ENCODE measurements at regions not wholly inside any gene's neighbourhood (a gene's known extent, or its start where the extent isn't known, plus 50 kb on each side); places are given as distances from the start of the nearest gene placed in this dataset.
A peak's percentile ranks its signal among the peaks of the same experiment; 100 is the strongest.
"Not testable (repeated sequence)": the region's sequence is repeated elsewhere in the genome, so short reads cannot be mapped to it uniquely, and the experiment has no call there.

DNA sequence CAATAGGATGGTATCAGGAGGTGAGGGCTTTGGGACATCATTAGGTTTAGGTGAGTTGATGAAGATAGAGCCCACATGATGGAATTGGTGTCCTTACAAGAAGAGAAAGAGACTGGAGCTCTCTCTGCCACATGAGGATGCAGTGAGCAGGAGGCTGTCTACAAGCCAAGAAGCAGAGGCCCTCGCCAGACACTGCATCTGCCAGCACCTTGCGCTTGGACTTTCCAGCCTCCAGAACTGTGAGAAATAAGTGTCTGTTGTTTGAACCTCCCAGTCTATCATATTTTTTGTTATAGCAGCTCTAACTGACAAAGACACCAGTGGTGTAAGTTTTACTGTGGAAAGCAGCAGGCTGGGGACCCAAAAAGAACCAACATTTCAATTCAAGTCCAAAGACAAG is 571.1 kb upstream of the ID2 start:
- DNase-seq = no peak

DNA sequence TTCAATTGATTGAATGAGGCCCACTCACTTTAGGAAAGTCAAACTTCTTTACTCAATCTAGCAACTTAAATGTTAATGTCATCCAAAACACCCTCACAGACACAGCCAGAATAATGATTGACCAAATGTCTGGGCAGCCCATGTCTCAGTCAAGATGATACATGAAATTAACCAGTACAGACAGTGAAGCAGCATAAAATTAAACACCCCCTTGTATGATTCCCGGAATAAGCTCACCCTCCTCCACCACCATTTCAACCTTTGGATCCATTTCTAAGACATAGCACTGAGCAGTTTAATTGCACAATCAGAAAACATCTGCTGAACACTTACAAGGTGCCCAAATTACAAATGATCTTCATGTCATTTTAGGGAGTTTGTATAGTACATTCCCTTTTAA is 570.7 kb upstream of the ID2 start:
- no peak for DNase-seq

DNA sequence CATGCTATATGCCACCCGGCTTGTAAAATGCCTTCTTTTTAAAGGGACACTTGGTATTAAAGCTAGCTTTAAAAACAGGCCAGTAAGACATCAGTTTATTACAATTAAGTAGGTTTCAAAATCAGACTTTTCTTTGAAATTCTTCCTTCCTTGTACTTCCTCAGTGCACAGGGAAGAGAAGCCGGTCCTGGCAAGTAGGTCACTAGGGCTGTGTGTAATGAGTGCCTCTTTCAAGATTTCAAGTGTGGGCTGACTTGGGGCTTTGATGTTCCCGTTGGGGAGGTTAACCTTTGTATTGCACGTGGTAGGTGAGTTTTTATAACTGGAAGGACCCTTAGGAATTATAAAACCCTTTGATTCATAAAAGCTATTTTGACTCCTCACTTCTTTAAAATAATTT is 566.4 kb upstream of the ID2 start:
- no peak for DNase-seq

DNA sequence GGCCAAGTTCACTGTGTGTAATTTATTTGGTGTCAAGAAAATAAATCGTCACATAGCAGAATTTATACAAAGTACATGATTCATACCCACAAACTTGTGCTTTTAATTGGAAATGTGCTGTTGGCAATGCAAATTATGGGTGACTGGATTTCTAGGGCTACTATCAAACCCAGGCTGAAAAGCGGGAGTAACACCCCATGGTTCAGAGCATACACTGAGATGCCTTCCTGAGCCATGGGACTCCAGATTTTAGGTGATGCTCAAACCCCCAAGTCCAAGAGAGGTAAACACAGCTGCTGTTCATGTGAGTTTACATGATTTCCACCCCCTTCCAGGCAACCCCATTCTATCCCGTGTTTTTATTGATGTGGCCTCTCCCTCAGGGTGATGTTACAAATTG is 565.9 kb upstream of the ID2 start:
- no peak for DNase-seq

DNA sequence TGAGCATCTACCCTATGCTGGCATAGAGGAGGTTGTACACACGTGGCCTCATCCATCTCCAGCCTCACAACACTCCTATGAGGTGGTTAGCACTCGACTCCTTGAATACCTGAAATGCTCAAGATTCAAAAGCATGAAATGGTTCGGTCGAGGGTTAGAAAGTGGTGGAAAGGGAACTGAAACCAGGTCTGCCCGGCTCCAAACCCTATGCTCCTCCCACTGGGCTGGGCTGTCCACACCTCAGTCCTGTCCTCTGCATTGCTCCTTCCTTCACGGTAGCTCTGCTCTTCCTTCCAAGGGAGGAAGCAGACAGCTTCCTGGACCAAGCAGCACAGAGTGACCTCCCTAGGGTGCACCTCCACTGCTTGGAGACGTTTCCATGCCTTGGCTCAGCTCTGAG is 565.2 kb upstream of the ID2 start:
- peak; percentile 89 for DNase-seq

DNA sequence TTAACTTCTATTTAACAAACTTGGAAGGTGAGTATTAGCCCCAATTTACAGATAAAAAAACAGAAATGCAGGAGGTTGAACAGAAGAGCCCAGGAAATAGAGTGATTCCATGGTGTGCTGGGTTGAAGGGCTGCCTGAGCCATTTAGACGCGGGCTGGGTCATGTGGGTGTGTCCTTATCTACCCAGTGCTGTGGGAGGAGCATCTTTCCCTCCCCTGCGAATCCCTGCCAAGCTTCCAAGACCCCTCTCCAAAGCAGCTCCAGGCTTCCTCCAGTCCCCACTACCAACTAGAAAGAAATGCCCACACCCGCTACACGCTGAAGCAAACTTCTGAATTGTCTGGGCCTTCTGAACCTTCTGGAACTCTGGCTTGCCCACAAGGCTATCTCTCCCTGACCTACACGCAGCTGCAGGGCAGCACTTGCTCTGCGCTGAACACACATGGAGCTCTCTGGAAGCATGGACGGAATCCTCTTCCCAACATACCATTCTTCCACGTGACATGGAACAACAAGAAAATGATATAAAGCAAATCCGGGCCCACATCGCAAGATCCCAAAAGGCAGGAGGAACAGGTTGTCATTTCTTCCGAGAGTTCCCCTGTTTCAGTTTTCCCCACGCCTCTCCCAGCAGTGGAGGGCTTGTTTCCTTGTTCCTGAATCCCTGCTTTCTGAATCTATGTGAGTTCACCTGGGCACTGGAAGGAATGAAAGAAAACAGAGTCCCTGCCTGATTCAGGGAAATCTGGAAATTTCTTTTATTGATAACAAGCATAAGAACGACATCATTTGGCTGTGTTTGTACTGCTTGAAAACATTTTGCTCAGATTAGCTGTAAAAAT is 562.7 kb upstream of the ID2 start:
- no peak for DNase-seq

DNA sequence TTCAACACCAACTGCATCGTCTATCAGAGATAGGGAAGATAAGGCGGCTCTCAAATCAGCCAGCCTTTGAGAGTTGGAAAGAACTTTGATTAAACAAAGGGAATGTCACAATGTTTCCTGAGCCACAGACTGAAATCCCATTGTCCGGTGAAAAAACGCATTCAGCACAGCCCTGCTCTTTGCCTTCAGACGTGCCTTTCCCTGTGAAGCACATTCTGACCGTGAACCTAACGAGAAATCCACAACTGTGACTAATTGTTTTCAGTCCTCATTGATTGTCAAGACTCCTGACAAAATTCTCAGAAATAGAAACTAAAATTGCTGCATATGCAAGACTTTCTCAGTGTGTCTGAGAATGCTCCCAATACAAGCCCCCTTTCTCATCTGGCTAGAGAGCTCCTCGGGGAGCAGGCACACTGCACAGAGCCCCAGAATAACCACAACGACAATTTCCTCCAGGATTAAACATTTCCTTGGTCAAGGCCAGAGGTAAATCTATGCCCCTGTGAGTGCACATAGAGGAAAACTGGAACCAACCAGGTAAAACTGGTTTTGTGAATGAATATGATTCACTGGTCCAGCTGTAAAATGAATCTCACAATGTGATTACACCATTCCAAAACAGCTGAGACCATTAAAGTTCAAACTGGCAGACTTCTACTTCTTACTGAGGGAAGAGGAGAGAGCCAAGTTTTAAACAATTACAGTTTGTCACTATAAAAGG is 561.9 kb upstream of the ID2 start:
- DNase-seq = peak; percentile 24

DNA sequence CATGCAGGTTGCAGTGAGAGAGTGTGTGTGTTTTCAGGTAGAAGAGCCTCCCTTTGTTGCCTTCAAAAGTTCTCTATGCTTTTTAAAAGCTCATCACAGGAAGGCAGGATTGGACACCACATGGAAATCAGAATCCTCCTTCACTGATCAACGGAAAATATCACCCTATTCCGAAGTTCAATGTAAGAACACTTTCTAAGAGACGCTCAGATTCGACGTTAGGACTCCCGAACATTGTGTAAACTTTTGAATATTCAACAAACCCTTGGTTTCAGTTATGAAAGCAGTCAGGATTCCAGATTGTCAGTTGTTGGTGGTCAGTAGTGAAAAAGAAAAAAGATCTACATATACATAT is 561.4 kb upstream of the ID2 start:
- DNase-seq = no peak

DNA sequence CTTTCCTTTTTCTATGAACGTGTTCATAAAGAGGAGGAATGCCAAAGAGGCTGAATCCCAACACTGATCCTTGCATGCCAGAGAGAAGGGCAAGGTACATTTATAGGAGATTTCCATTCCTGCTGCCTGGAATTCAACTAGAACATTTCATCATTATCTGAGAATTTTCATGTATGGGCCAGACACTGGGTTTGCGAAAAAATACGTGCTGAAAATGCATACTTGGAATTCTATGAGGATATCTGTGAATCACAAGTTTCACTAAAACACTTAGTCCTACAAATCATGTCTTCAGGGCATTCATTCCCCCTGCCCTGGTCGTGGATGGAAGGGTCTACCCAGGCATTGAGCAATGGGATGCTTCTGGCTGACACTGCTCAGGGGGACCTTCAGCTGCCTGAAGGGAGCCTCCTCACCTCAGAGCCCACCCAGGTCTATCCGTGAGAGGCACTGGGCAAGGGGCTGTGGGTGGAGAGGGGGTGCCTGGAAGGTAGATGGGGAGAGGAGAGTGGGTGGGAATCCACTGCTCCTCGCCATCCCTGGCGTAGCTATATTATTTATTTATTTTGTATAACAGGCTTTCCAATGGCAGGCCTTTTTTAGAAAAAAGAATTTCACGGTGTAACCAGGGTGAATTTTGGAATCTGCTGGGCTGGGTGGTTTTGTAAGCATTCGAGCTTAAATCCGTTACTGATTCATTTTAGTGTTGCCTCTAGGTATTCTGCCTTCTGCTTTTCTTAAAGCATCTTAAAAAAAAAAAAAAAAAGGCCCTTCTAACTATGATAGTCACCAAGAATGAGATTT is 560.6 kb upstream of the ID2 start:
- no peak for DNase-seq

DNA sequence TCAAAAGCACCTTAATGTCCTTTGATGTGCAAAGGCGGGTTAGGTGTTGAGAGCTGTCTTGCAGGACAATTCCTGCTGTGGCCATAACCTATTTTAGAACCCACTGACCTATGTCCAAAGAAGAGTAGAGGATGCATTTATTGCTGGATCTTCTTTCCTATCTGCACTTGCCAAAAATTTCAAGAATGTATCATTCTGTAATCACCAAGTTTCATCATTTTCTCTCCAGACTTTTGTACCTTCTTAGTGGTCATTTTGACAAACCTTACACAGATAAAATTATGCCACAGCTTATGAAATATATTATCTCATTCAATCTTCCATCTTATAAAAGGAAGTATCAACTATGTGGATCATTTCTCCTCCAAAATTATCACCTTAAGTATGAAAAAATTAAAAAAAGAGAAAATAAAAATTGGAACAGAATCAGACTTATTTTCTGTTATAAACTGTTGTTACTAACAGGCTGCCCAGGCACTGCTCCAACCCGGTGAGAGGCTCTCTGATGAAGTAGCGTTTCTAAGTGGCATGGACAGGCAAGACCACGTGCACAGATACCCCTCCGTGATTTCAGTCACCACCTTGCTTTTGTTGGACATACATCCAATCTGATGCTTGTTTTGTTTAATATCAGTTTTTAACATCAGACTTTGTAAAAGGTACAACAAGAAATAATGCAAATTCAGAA is 559.9 kb upstream of the ID2 start:
- DNase-seq = no peak

DNA sequence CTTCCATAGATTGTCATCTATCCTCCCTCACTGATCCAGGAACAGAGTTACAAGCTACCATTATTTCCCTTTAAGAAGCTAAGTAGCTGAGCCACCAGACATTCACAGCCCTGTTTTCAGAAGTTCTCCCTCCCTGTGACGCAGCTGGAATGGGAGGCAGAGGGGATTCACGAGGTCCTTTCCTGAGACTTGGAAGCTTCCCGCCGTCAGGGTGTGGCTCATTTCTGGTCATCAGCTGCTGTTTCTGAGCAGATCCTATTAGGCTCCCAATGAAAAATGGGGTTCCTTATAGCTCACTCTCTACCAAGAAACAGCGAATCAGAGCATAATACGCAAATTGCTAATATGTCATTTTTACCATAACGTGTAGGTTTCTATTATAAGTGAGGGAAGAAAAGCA is 559.3 kb upstream of the ID2 start:
- no peak for DNase-seq

DNA sequence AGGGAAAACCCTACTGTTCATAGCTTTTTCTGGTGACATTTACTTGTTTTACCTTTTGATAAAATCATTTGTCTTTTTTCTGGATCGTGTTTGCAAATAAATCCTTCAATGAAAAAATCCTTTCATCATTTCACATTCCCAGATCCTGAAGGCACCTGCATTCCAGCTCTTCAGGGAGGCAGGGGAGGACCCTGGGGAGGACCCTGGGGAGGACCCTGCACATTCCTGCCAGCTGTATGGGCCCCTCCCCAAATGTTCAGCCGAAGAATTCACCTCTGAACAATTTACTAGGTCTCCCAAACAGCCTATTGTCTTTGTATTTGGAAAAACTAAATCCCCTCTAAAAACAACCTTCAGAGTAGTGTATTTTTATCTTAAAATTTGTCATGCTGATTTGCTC is 558.4 kb upstream of the ID2 start:
- DNase-seq = no peak

DNA sequence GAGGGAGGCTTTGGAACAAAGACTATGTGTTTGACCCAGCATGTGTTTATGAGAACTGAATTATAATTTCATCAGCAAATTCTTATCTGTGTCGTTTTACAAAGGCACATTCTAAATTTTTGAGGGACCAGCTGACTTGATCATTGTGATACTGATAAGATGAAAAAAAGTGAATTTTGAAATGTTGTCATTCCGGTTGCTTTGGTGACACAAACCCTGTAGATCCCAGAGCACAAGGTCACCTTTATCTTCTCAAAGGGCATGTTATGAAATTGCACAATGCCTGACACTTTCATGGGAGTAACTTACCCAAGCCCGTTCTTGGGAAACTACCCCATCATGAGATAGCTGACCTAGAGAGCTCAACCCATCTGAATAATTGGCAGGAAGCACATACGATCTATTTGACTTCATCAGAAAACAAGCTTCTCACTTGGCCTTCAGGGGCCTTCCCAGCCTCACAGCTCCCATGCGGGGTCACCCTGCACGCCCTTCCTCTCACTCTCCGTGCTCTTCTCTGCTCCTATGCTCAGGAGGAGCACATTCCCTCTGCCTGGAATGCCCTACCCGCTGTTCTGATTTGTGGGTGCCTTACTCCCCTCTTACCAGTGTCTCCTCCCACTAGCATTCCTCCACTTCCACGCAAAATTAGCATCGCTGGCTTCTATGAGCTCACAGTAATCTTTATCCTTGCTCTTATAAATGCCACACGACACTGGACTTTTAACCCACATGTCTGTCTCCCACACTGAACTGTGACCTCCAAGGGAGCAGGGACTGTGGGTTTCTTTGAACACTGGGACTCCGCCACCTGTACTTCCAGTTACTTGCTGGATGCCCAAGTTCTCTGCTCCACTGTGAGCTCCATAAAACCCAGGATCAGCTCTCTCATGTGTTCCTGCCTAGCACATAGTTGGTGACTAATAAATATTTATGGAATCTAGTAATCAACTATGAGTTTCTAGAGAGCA is 555.8 kb upstream of the ID2 start:
- no peak for DNase-seq

DNA sequence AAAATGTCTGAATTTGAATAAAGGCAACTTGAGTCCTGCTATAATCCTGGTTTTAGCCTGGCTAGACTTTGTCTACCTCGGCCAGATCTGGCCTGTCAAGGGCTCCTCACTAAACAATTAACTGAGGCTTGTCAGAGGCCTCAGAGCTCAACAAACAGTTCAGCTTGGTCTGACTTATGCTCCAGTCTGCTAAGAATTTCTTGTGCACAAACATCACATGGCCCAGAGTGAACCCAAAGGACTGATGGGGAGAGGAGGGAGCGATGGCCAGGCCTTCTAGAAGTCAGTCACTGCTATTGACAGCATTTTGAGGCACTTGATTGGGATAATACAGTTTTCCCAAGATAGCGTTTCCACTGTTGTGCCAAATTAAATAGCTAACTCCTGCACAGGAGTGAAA is 555.1 kb upstream of the ID2 start:
- no peak for DNase-seq

DNA sequence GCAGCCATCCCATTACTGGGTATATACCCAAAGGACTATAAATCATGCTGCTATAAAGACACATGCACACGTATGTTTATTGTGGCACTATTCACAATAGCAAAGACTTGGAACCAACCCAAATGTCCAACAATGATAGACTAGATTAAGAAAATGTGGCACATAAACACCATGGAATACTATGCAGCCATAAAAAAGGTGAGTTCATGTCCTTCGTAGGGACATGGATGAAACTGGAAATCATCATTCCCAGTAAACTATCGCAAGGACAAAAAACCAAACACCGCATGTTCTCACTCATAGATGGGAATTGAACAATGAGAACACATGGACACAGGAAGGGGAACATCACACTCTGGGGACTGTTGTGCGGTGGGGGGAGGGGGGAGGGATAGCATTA is 550.4 kb upstream of the ID2 start:
- not testable (repeated sequence) for DNase-seq

DNA sequence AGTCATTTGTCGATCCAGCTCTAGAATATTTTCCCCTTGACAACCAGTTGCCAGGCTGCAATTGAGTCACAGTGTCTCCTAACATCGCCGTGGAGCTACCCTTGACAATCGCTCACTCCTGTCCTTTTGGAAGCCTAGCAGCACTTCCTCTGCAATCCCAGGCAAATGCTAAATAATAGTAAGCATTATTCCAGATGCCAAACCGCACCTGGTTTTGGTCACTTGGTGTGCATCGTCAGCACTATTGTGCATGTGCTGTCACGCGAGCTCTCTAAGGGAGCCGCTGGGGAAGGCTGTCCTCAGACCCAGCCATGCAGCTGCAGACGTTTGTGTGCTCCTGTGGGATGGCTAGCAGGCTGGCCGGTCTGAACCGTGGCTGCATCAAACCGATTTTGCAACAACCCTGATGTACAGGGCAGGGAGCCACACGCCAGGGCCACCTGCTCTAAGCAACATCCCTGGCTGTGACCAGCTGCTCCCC is 549.5 kb upstream of the ID2 start:
- DNase-seq = peak; percentile 91

DNA sequence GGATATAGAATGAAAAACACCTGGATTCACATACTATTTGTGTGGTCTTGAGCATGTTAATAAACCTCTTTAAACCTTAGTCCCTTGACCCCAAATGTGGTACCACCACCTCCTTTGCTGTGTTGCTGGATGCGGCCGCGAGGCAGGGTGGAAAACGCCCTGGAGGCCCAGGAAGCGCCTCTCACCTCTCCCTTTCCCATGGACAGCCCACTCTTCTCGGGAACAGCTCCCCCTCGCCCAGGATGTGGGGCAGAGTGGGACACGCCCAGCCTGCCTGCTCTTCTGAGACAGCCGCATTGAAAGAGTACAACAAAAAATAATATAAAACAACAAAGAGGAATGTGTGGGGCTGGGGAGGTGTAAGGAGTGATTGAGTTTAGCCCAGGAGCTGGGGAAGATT is 549.0 kb upstream of the ID2 start:
- DNase-seq = no peak

DNA sequence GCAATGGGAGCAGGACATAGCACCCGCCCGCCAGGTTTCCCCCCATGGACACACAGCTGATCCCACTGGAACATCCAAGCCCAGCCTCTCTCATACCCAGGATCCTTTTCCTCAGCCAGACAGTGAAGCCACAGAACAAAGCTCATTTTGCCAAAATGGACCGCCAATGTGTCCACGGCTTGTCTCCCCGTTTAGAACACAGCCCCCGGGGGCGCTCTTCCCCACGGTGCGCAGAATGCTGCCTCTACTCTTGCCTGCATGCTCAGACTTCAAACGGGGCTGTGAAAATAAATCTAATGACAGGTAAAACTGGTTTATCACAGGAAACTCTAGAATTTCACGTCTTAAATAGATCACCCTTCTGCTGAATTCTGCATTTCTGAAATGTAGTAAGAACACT is 548.5 kb upstream of the ID2 start:
- no peak for DNase-seq

DNA sequence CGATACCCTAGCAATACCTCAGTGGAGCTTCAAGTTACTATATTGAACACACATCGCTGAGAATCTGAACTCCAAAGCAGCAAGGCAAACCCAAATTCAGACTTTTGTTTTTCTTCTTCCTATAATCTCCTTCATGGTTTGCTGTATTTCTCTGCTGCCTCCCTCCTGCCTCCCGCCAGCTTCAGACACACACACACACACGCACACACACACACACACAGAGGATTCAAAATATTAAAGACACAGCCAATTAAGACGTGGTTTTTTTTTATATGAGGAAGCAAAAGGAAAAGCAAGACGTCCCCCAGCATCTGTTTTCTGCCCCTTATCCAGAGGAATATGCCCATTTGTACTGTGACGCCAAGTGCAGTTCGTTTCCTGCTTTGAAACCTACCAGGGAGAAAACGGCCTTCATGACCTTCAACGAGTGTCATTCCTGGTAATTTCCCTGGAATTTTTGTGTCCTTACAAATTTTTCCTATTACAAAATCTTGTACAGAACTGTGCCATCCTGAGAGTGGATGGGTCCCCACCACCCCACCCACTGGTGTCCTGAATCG is 547.9 kb upstream of the ID2 start:
- DNase-seq = no peak

DNA sequence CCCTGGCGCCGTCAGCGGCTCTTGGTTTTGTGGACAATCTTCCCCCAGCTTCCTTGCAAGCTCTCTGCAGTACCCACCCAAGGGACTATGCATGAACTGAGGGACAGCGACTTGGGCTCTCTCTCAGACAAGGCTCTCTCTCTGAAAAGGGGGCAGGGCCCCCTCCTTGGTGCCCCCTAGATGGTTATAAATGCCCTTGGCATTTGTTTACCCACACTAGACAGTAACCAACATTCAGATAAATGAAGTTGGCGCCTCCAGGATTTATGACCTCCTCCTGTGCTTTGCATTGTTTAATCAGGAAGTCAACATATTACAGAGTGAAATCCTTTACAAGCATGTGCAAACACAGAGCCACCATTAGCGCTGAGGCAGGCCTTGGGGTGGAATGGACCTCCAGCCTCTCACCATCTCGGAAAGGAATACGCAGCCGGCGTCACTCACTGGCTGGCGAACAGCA is 547.4 kb upstream of the ID2 start:
- no peak for DNase-seq

DNA sequence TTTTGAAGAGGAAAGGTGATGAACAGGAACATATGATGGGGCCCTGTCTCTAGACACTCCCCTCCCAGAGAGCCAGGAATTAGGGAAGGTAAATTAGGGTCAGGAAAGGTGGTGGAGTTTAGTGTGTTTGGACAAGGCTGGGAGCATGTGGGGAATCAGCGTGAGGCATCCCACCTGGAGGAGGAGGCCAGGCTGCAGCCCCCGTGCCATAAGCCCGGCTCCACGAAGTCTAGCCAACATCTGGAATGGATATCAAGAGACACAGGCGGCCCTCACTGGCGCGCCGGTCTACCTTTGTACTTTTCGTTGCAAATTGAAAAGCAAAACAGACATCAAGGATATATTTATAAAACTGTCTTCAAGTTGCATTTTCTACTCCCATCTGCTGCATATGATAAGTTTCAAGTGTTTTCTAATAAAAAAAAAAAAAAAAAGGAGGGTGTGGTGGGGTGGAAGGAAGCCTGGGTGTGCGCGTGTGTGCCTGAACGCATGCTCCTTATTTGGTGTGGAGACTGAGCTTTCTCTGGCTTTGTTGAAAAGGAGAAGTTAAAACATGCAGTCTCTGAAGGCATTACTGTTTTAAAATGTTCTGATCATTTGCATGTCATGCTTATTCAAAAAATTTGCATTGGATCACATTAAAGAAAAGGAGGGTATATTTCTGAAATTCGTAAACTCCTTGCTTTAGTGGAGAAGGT is 546.7 kb upstream of the ID2 start:
- no peak for DNase-seq
